Fibroblast of mammary gland (primary cell): ENCODE measurements at regions not wholly inside any gene's neighbourhood (a gene's known extent, or its start where the extent isn't known, plus 50 kb on each side); places are given as distances from the start of the nearest gene placed in this dataset.

Experiments
- DNase-seq: peaks from one replicate; pipeline ENCODE4 v3.0.0-alpha.2; 2010; ENCODE audit warnings: low read depth
- H3K4me3 ChIP-seq: 2 replicates; pipeline ENCODE4 v1.5.1; 2011; ENCODE audit warnings: low read depth, mild to moderate bottlenecking, low read length, moderate library complexity; ENCODE audit not compliant: control insufficient read depth
- CTCF ChIP-seq: conservative IDR thresholded peaks from 2 replicates; pipeline ENCODE4 v1.5.1; 2011; ENCODE audit warnings: low read depth, low read length, inconsistent platforms; ENCODE audit not compliant: control insufficient read depth, insufficient read depth

- no peak for DNase-seq
- H3K4me3 ChIP-seq, result no peak overlapping the region
- no peak for TF ChIP-seq CTCF
Measured at GRCh38 chr1:5458248-5458647, 534.0 kb downstream of the NPHP4 start.

- TF ChIP-seq CTCF, result no peak
- no peak for DNase-seq
- H3K4me3 ChIP-seq, result no peak overlapping the region
Measured at GRCh38 chr1:5456090-5456811, 536.0 kb downstream of the NPHP4 start.

GRCh38 chr1:5455651-5456050 is 536.6 kb downstream of the NPHP4 start:
- H3K4me3 ChIP-seq, result no peak overlapping the region
- no peak for DNase-seq
- no peak for TF ChIP-seq CTCF

- TF ChIP-seq CTCF, result no peak
- no peak overlapping the region for H3K4me3 ChIP-seq
- no peak for DNase-seq
Measured at GRCh38 chr1:5455056-5455455, 537.2 kb downstream of the NPHP4 start.

GRCh38 chr1:5453347-5453746 is 538.9 kb downstream of the NPHP4 start:
- TF ChIP-seq CTCF, result no peak

GRCh38 chr1:5451671-5452070 is 540.6 kb downstream of the NPHP4 start:
- no peak overlapping the region for H3K4me3 ChIP-seq
- TF ChIP-seq CTCF, result no peak
- DNase-seq, result no peak

More at GRCh38 chr1:5453347-5453746, 538.9 kb downstream of the NPHP4 start:
- H3K4me3 ChIP-seq, result no peak overlapping the region
- no peak for DNase-seq
